OCI-LY3 (cell line): ENCODE measurements at regions not wholly inside any gene's neighbourhood (a gene's known extent, or its start where the extent isn't known, plus 50 kb on each side); places are given as distances from the start of the nearest gene placed in this dataset.

Experiments
- EZH2phosphoT487 ChIP-seq: fragments of 200-600 bp; shearing (Covaris generic); IDR thresholded peaks from 2 replicates; pipeline ENCODE4 v1.6.1; 2018; ENCODE audit warnings: antibody characterized with exemption, mixed run types, low read depth
- TF ChIP-seq, protein P1 (sequence below): fragments of 200-600, 300-600 bp; sonication (generic); IDR thresholded peaks from 2 replicates; pipeline ENCODE4 v1.5.1; 2014; ENCODE audit warnings: antibody characterized with exemption, low read length, low read depth

DNA sequence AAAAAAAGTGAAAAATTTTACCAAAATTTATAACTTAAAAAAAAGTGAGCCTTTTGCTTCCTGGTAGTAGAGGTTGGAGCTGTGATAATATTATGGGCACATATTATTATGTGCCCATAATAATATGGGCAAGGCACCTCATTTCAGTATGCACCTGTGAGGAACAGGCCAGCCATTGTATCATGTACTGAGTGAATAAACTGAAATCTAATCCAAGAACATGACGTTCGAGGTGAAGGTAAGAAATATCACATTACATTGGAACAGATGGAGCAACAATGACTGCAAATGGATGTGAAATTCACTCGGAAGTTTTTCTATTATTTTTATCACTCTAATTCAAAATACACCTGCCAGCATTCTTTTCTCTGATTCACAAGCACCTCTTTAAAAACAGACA is 216.0 kb downstream of the KLF6 start:
- TF ChIP-seq, protein P1, sequence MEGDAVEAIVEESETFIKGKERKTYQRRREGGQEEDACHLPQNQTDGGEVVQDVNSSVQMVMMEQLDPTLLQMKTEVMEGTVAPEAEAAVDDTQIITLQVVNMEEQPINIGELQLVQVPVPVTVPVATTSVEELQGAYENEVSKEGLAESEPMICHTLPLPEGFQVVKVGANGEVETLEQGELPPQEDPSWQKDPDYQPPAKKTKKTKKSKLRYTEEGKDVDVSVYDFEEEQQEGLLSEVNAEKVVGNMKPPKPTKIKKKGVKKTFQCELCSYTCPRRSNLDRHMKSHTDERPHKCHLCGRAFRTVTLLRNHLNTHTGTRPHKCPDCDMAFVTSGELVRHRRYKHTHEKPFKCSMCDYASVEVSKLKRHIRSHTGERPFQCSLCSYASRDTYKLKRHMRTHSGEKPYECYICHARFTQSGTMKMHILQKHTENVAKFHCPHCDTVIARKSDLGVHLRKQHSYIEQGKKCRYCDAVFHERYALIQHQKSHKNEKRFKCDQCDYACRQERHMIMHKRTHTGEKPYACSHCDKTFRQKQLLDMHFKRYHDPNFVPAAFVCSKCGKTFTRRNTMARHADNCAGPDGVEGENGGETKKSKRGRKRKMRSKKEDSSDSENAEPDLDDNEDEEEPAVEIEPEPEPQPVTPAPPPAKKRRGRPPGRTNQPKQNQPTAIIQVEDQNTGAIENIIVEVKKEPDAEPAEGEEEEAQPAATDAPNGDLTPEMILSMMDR = no peak
- TF ChIP-seq EZH2phosphoT487 = no peak
